Left cardiac atrium (tissue), 4 donors: ENCODE measurements at regions not wholly inside any gene's neighbourhood (a gene's known extent, or its start where the extent isn't known, plus 50 kb on each side); places are given as distances from the start of the nearest gene placed in this dataset.
"Not testable (repeated sequence)": the region's sequence is repeated elsewhere in the genome, so short reads cannot be mapped to it uniquely, and the experiment has no call there.

Source experiments
- ATAC-seq, 2 donors: fragments of 200-7000 bp; cut with Tn5 transposase; one replicate each; pipeline ENCODE4 v1.9.1; 2020; ENCODE audit warnings: mild to moderate bottlenecking in 2 of 2, moderate library complexity in 2 of 2
- DNase-seq: peaks from one replicate; pipeline ENCODE4 v3.0.0-alpha.2; 2020
- intact Hi-C, 2 donors: fragments of 100-400 bp; cut with DNase I; formaldehyde crosslinking; loops; one replicate each; pipeline versions ENCODE4 v1.14.1 to v1.15.1; 2022 to 2023
- donor health status: DM: no; HTN: yes; CAD: no.
- donor health status: DM: no; HTN: yes; CAD: no; lungs with severe emphysema.
- donor health status: DM: yes; HTN: yes; CAD: no.
- donor health status: Dilated cardiomyopathy.

- intact Hi-C loops, result no loop called here
- DNase-seq (no peak), ATAC-seq (no peak)
Measured at GRCh38 chr5:106113922-106114321, 1556.8 kb downstream of the EFNA5 start.

GRCh38 chr5:106106384-106106783 lies 1564.4 kb downstream of the EFNA5 start:
- no peak for DNase-seq
- intact Hi-C loops, result no loop called here

GRCh38 chr5:106097340-106097739 lies 1573.4 kb downstream of the EFNA5 start:
- DNase-seq (no peak), ATAC-seq (peak in 1 of 2 donors; percentile 38)
- intact Hi-C loops, result no loop called here

More at GRCh38 chr5:106106384-106106783, 1564.4 kb downstream of the EFNA5 start:
- no peak for ATAC-seq

GRCh38 chr5:106094839-106095238 lies 1575.9 kb downstream of the EFNA5 start:
- no peak for DNase-seq
- intact Hi-C loops, result no loop called here
- no peak for ATAC-seq

GRCh38 chr5:106094204-106094607 lies 1576.5 kb downstream of the EFNA5 start:
- intact Hi-C loops, result no loop called here
- DNase-seq, result no peak
- no peak for ATAC-seq

- intact Hi-C loops, result no loop called here
- no peak for DNase-seq
- no peak for ATAC-seq
Measured at GRCh38 chr5:106093134-106093533, 1577.6 kb downstream of the EFNA5 start.

GRCh38 chr5:106092455-106092854 lies 1578.3 kb downstream of the EFNA5 start:
- no peak for DNase-seq
- no peak for ATAC-seq
- intact Hi-C loops, result no loop called here

- ATAC-seq, result no peak
- intact Hi-C loops, result no loop called here
- no peak for DNase-seq
Measured at GRCh38 chr5:106089073-106089472, 1581.7 kb downstream of the EFNA5 start.

GRCh38 chr5:106088462-106088861 lies 1582.3 kb downstream of the EFNA5 start:
- DNase-seq, result no peak
- no peak for ATAC-seq
- intact Hi-C loops, result no loop called here

GRCh38 chr5:106086352-106086751 lies 1584.4 kb downstream of the EFNA5 start:
- intact Hi-C loops, result no loop called here
- ATAC-seq (no peak), DNase-seq (no peak)

- ATAC-seq, result no peak
- intact Hi-C loops, result no loop called here
- DNase-seq, result no peak
Measured at GRCh38 chr5:106085556-106085955, 1585.2 kb downstream of the EFNA5 start.

GRCh38 chr5:106085136-106085535 lies 1585.6 kb downstream of the EFNA5 start:
- ATAC-seq, result no peak
- intact Hi-C loops, result no loop called here
- no peak for DNase-seq

- ATAC-seq (no peak), DNase-seq (no peak)
- intact Hi-C loops, result no loop called here
Measured at GRCh38 chr5:106080535-106080934, 1590.2 kb downstream of the EFNA5 start.

- no peak for DNase-seq
- intact Hi-C loops, result no loop called here
Measured at GRCh38 chr5:106076655-106077054, 1594.1 kb downstream of the EFNA5 start.

GRCh38 chr5:106072208-106072607 lies 1598.5 kb downstream of the EFNA5 start:
- intact Hi-C loops, result no loop called here
- DNase-seq, result no peak
- no peak for ATAC-seq

More at GRCh38 chr5:106076655-106077054, 1594.1 kb downstream of the EFNA5 start:
- no peak for ATAC-seq

- intact Hi-C loops, result no loop called here
- ATAC-seq (no peak), DNase-seq (no peak)
Measured at GRCh38 chr5:106047341-106047740, 1623.4 kb downstream of the EFNA5 start.

GRCh38 chr5:106032069-106032468 lies 1638.7 kb downstream of the EFNA5 start:
- ATAC-seq, DNase-seq, intact Hi-C loops: not testable (repeated sequence)

GRCh38 chr5:106028314-106028713 lies 1642.4 kb downstream of the EFNA5 start:
- no peak for DNase-seq
- ATAC-seq, result no peak
- intact Hi-C loops, result no loop called here

- intact Hi-C loops, result no loop called here
- no peak for ATAC-seq
- DNase-seq, result no peak
Measured at GRCh38 chr5:106020894-106021293, 1649.8 kb downstream of the EFNA5 start.

- ATAC-seq, result peak; percentile 78 to 90
Measured at GRCh38 chr5:106019261-106019660, 1651.5 kb downstream of the EFNA5 start.

GRCh38 chr5:106017243-106017857 lies 1653.4 kb downstream of the EFNA5 start:
- DNase-seq (no peak), ATAC-seq (no peak)
- intact Hi-C loops, result no loop called here

More at GRCh38 chr5:106019261-106019660, 1651.5 kb downstream of the EFNA5 start:
- no peak for DNase-seq
- intact Hi-C loops, result no loop called here

- no peak for DNase-seq
- intact Hi-C loops, result no loop called here
- ATAC-seq, result no peak
Measured at GRCh38 chr5:106014262-106014661, 1656.5 kb downstream of the EFNA5 start.
